Neural progenitor cell (in vitro differentiated cells): ENCODE measurements at regions not wholly inside any gene's neighbourhood (a gene's known extent, or its start where the extent isn't known, plus 50 kb on each side); places are given as distances from the start of the nearest gene placed in this dataset.

Experiments used
- EZH2 ChIP-seq: fragments of 200-600 bp; sonication (generic); IDR thresholded peaks from 2 replicates; pipeline ENCODE4 v1.6.1; 2017; ENCODE audit warnings: antibody characterized with exemption, mild to moderate bottlenecking, moderate library complexity
- TF ChIP-seq, protein P1 (sequence below): fragments of 200-600 bp; sonication (generic); IDR thresholded peaks from 2 replicates; pipeline ENCODE4 v1.5.1; 2017; ENCODE audit warnings: antibody characterized with exemption, mild to moderate bottlenecking

DNA sequence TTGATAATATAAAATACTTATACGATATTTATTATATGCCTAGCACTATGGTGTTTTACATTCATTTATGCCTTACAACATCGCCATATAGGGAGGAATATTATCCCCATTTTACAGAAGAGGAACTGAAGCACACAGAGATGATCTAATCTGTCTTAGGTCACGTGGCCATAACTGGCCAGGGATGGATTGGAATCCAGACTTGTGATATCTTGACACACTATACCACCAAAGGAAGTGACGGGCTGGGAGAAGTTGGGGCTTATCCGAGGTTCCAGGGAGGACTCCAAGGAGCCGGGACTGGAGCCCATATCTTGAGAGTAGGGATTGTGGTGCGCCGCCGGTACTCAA lies 129.8 kb downstream of the TMEM174 start:
- TF ChIP-seq, protein P1, sequence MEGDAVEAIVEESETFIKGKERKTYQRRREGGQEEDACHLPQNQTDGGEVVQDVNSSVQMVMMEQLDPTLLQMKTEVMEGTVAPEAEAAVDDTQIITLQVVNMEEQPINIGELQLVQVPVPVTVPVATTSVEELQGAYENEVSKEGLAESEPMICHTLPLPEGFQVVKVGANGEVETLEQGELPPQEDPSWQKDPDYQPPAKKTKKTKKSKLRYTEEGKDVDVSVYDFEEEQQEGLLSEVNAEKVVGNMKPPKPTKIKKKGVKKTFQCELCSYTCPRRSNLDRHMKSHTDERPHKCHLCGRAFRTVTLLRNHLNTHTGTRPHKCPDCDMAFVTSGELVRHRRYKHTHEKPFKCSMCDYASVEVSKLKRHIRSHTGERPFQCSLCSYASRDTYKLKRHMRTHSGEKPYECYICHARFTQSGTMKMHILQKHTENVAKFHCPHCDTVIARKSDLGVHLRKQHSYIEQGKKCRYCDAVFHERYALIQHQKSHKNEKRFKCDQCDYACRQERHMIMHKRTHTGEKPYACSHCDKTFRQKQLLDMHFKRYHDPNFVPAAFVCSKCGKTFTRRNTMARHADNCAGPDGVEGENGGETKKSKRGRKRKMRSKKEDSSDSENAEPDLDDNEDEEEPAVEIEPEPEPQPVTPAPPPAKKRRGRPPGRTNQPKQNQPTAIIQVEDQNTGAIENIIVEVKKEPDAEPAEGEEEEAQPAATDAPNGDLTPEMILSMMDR = no peak
- no peak for TF ChIP-seq EZH2
